H1 (cell line): ENCODE measurements at regions not wholly inside any gene's neighbourhood (a gene's known extent, or its start where the extent isn't known, plus 50 kb on each side); places are given as distances from the start of the nearest gene placed in this dataset.

ENCODE experiments used
- CHD7 ChIP-seq: fragments of 300-600 bp; sonication (generic); IDR thresholded peaks from 2 replicates; pipeline ENCODE4 v1.7.1; 2012; ENCODE audit warnings: low read length, moderate library complexity, mild to moderate bottlenecking, inconsistent platforms; ENCODE audit not compliant: insufficient replicate concordance
- CTCF ChIP-seq, 3 experiments: IDR thresholded peaks; 1 replicate in 2 of 3; 2 replicates in 1 of 3; pipeline versions ENCODE4 v1.5.1 to v1.6.1; 2011; ENCODE audit warnings: low read length in 3 of 3, mild to moderate bottlenecking in 3 of 3, inconsistent platforms in 2 of 3, low read depth in 1 of 3, moderate library complexity in 1 of 3; ENCODE audit not compliant: insufficient read depth in 1 of 3; ENCODE audit errors: control extremely low read depth in 1 of 3
- NRF1 ChIP-seq: IDR thresholded peaks from 2 replicates; pipeline ENCODE4 v1.6.1; 2011; ENCODE audit warnings: mild to moderate bottlenecking, low read depth, low read length, improper control_type of control experiment

GRCh38 chr1:73804935-73805334, 393.0 kb downstream of the LRRIQ3 start (continued):
- no peak for TF ChIP-seq CHD7
- TF ChIP-seq CTCF (IDR thresholded peaks at IDR 0.05; ENCODE audit: control extremely low read depth in 1 of 3, insufficient read depth in 1 of 3, low read depth in 1 of 3, low read length in 3 of 3): no peak
- no peak for TF ChIP-seq NRF1
- TF ChIP-seq, all 59 proteins: peak for 0
